ENCODE measurements at regions not wholly inside any gene's neighbourhood (a gene's known extent, or its start where the extent isn't known, plus 50 kb on each side); places are given as distances from the start of the nearest gene placed in this dataset.

DNA sequence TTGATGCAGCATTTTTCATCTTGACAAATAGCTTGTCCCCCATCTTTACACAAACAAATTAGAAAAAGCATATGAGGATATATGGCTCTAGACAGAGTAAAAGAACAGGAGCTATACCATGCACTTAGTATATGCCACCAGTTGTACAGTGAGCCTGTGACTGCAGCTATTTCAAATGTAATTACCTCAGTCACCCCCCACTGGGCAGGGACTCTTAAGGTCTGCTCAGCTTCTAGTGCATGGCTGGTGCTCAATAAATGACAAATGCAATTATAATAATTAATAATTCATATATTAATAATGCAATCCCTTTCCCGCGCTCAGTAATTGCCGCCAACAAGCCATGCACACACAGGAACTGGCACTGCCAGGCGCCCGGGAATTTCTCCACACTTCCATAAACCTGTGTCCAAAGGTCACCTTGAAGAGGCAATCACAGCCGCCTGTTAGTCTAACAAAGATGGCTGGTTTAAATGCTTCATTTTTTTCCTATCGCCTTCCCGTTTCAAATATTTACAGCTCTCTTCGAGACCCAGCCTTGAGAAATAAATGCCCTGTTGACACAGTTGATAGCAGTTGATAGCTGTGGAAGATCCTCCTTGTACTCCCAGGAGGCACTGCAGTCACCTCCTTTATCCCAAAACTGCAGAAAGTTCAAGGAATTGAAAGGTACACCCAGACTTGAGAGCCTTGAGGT, 156.6 kb downstream of the INO80D start (continued):
- TF ChIP-seq, protein P1, sequence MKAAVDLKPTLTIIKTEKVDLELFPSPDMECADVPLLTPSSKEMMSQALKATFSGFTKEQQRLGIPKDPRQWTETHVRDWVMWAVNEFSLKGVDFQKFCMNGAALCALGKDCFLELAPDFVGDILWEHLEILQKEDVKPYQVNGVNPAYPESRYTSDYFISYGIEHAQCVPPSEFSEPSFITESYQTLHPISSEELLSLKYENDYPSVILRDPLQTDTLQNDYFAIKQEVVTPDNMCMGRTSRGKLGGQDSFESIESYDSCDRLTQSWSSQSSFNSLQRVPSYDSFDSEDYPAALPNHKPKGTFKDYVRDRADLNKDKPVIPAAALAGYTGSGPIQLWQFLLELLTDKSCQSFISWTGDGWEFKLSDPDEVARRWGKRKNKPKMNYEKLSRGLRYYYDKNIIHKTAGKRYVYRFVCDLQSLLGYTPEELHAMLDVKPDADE (IDR thresholded peaks at IDR 0.05) = no peak
- TF ChIP-seq ZNF331 (CRISPR knock-in tag; IDR thresholded peaks at IDR 0.05; ENCODE audit: low read depth) (no peak), REST (IDR thresholded peaks at IDR 0.05; ENCODE audit: unreplicated experiment) (no peak)

- peaks cover 9% of the 10 kb centered on the region for H3K27me3 Mint-ChIP-seq (ENCODE audit: insufficient read depth, low read depth, poor library complexity)
Observed at GRCh38 chr2:205925373-205926337, 160.3 kb downstream of the INO80D start.

More at GRCh38 chr2:205925373-205926337, 160.3 kb downstream of the INO80D start:
- 0 out of 2 replicates have a peak, but pooled peaks cover 4% of the 10 kb centered on the region for H3F3A ChIP-seq (replicated peaks; ENCODE audit: low read depth)
- Mint-ChIP-seq H3K36me3 (ENCODE audit: low read depth) (no peaks in the 10 kb centered on the region), H3K4me3 (peak overlapping the region; percentile 50; the same call in 2 of the 3 replicates), H3K4me1 (peaks cover 19% of the 10 kb centered on the region), H3K9me3 (no peaks in the 10 kb centered on the region), H3K27ac (no peak overlapping the region)
- H3K9me2 ChIP-seq (ENCODE audit: insufficient read depth) = no peaks in the 10 kb centered on the region
- no peak for TF ChIP-seq STAT1 (IDR thresholded peaks at IDR 0.05; ENCODE audit: unreplicated experiment)
- TF ChIP-seq ZNF331 (CRISPR knock-in tag; IDR thresholded peaks at IDR 0.05; ENCODE audit: low read depth) = no peak
- TF ChIP-seq, protein P2, sequence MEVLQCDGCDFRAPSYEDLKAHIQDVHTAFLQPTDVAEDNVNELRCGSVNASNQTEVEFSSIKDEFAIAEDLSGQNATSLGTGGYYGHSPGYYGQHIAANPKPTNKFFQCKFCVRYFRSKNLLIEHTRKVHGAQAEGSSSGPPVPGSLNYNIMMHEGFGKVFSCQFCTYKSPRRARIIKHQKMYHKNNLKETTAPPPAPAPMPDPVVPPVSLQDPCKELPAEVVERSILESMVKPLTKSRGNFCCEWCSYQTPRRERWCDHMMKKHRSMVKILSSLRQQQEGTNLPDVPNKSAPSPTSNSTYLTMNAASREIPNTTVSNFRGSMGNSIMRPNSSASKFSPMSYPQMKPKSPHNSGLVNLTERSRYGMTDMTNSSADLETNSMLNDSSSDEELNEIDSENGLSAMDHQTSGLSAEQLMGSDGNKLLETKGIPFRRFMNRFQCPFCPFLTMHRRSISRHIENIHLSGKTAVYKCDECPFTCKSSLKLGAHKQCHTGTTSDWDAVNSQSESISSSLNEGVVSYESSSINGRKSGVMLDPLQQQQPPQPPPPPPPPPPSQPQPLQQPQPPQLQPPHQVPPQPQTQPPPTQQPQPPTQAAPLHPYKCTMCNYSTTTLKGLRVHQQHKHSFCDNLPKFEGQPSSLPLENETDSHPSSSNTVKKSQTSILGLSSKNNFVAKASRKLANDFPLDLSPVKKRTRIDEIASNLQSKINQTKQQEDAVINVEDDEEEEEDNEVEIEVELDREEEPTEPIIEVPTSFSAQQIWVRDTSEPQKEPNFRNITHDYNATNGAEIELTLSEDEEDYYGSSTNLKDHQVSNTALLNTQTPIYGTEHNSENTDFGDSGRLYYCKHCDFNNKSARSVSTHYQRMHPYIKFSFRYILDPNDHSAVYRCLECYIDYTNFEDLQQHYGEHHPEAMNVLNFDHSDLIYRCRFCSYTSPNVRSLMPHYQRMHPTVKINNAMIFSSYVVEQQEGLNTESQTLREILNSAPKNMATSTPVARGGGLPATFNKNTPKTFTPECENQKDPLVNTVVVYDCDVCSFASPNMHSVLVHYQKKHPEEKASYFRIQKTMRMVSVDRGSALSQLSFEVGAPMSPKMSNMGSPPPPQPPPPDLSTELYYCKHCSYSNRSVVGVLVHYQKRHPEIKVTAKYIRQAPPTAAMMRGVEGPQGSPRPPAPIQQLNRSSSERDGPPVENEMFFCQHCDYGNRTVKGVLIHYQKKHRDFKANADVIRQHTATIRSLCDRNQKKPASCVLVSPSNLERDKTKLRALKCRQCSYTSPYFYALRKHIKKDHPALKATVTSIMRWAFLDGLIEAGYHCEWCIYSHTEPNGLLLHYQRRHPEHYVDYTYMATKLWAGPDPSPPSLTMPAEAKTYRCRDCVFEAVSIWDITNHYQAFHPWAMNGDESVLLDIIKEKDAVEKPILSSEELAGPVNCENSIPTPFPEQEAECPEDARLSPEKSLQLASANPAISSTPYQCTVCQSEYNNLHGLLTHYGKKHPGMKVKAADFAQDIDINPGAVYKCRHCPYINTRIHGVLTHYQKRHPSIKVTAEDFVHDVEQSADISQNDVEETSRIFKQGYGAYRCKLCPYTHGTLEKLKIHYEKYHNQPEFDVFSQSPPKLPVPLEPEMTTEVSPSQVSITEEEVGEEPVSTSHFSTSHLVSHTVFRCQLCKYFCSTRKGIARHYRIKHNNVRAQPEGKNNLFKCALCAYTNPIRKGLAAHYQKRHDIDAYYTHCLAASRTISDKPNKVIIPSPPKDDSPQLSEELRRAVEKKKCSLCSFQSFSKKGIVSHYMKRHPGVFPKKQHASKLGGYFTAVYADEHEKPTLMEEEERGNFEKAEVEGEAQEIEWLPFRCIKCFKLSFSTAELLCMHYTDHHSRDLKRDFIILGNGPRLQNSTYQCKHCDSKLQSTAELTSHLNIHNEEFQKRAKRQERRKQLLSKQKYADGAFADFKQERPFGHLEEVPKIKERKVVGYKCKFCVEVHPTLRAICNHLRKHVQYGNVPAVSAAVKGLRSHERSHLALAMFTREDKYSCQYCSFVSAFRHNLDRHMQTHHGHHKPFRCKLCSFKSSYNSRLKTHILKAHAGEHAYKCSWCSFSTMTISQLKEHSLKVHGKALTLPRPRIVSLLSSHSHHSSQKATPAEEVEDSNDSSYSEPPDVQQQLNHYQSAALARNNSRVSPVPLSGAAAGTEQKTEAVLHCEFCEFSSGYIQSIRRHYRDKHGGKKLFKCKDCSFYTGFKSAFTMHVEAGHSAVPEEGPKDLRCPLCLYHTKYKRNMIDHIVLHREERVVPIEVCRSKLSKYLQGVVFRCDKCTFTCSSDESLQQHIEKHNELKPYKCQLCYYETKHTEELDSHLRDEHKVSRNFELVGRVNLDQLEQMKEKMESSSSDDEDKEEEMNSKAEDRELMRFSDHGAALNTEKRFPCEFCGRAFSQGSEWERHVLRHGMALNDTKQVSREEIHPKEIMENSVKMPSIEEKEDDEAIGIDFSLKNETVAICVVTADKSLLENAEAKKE (CRISPR knock-in tag; IDR thresholded peaks at IDR 0.05) = no peak
- no peak for TF ChIP-seq EZH2 (IDR thresholded peaks at IDR 0.05; ENCODE audit: low read depth, unreplicated experiment)
- peak; percentile 84 to 98 for TF ChIP-seq CTCF (conservative IDR thresholded peaks at IDR 0.05; ENCODE audit: low read depth in 2 of 2)
- peak overlapping the region; percentile 98 for H2AFZ ChIP-seq
- no peaks in the 10 kb centered on the region for H4K20me1 ChIP-seq (replicated peaks; ENCODE audit: insufficient read depth)
- H3K4me1 ChIP-seq (ENCODE audit: insufficient read depth) = peaks cover 20% of the 10 kb centered on the region
- no peaks in the 10 kb centered on the region for H3K79me2 ChIP-seq (replicated peaks; ENCODE audit: insufficient read depth)
- peak overlapping the region; percentile 48 for H3K4me3 ChIP-seq
- DNase-seq (ENCODE audit: low spot score) (peak; percentile 86), ATAC-seq (peak; percentile 99)
- peak overlapping the region; percentile 56 for H3K4me2 ChIP-seq
- H3K27ac ChIP-seq (ENCODE audit: low read depth) = no peak overlapping the region
- H3K27me3 ChIP-seq (ENCODE audit: insufficient read depth) = peaks cover 23% of the 10 kb centered on the region
- no peaks in the 10 kb centered on the region for H3K36me3 ChIP-seq (ENCODE audit: insufficient read depth)

Measured in GM23338 (cell line).